ENCODE measurements at regions not wholly inside any gene's neighbourhood (a gene's known extent, or its start where the extent isn't known, plus 50 kb on each side); places are given as distances from the start of the nearest gene placed in this dataset.

DNA sequence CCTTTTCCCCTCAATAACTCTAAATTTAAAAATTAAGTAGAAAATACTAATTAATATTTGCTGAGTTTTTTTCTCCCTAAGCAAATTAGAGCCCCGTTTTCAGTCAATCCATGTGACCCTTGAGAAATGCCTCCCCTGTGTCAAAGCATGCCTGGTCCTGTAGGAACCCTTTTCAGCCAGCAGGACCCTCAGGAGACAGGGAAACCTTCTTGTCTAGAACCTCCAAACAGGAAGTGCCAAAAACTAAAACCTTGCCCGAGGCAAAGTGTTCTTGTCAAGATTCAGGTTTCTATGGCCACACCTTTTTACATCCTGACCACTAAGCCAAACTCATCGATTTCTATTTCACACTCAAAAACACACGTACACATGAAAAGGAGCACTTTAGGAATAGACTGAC is 60.1 kb upstream of the NFE2L3 start:
- Histone ChIP-seq H3K9me3 (no peaks in the 10 kb centered on the region), H3K4me1 (no peaks in the 10 kb centered on the region), H3K27ac (no peak overlapping the region), H3K36me3 (no peaks in the 10 kb centered on the region), H3K4me3 (no peak overlapping the region), H3K27me3 (no peaks in the 10 kb centered on the region)
- intact Hi-C loops (cut with DNase I; ENCODE audit: low total_unique reads) (loop anchor here (1.0 to 10.0 kb wide), 3 partner anchors 103 to 573 kb away; no protein-coding TSS in a partner anchor), in situ Hi-C loops (cut with MboI; ENCODE audit: low sequenced_read_pairs in 4 of 4) (loop anchor here (5.0 to 25.0 kb wide), 4 partner anchors 103 to 570 kb away; no protein-coding TSS in a partner anchor)
- ATAC-seq: no peak
- TF ChIP-seq POLR2A (IDR thresholded peaks at IDR 0.05) (no peak), CTCF (IDR thresholded peaks at IDR 0.05 in 4 of 5, conservative IDR thresholded peaks at IDR 0.05 in 1 of 5) (no peak)
- no peak for DNase-seq

- intact Hi-C loops (cut with DNase I; ENCODE audit: low total_unique reads): loop anchor here (10.0 kb wide), 2 partner anchors 102 to 572 kb away; no protein-coding TSS in a partner anchor
- ATAC-seq: no peak
Measured at GRCh38 chr7:26093023-26093422, 59.0 kb upstream of the NFE2L3 start.

GRCh38 chr7:26096136-26096535 is 55.9 kb upstream of the NFE2L3 start:
- in situ Hi-C loops (cut with MboI; ENCODE audit: low sequenced_read_pairs in 4 of 4): loop anchor here (10.0 to 25.0 kb wide), 3 partner anchors 99 to 566 kb away; no protein-coding TSS in a partner anchor
- Histone ChIP-seq H3K27me3 (no peaks in the 10 kb centered on the region), H3K4me1 (no peaks in the 10 kb centered on the region), H3K27ac (no peak overlapping the region), H3K36me3 (no peaks in the 10 kb centered on the region), H3K9me3 (no peaks in the 10 kb centered on the region), H3K4me3 (no peak overlapping the region)
- DNase-seq: no peak
- ATAC-seq: no peak
- intact Hi-C loops (cut with DNase I; ENCODE audit: low total_unique reads): loop anchor here (10.0 kb wide), 2 partner anchors 99 to 569 kb away; no protein-coding TSS in a partner anchor
- TF ChIP-seq POLR2A (IDR thresholded peaks at IDR 0.05) (no peak), CTCF (IDR thresholded peaks at IDR 0.05 in 4 of 5, conservative IDR thresholded peaks at IDR 0.05 in 1 of 5) (no peak)

More at GRCh38 chr7:26093023-26093422, 59.0 kb upstream of the NFE2L3 start:
- Histone ChIP-seq H3K27ac (no peak overlapping the region), H3K4me3 (no peak overlapping the region), H3K4me1 (no peaks in the 10 kb centered on the region), H3K36me3 (no peaks in the 10 kb centered on the region), H3K27me3 (no peaks in the 10 kb centered on the region), H3K9me3 (no peaks in the 10 kb centered on the region)
- in situ Hi-C loops (cut with MboI; ENCODE audit: low sequenced_read_pairs in 4 of 4): loop anchor here (5.0 to 25.0 kb wide), 4 partner anchors 102 to 569 kb away; no protein-coding TSS in a partner anchor
- TF ChIP-seq CTCF (IDR thresholded peaks at IDR 0.05 in 4 of 5, conservative IDR thresholded peaks at IDR 0.05 in 1 of 5): no peak
- TF ChIP-seq POLR2A (IDR thresholded peaks at IDR 0.05): no peak
- no peak for DNase-seq

GRCh38 chr7:26097837-26098668 is 53.9 kb upstream of the NFE2L3 start:
- Histone ChIP-seq H3K27ac (no peak overlapping the region), H3K36me3 (no peaks in the 10 kb centered on the region), H3K9me3 (no peaks in the 10 kb centered on the region), H3K27me3 (no peaks in the 10 kb centered on the region), H3K4me3 (no peak overlapping the region), H3K4me1 (no peaks in the 10 kb centered on the region)
- ATAC-seq (no peak), DNase-seq (no peak)
- TF ChIP-seq CTCF (IDR thresholded peaks at IDR 0.05 in 4 of 5, conservative IDR thresholded peaks at IDR 0.05 in 1 of 5) (no peak), POLR2A (IDR thresholded peaks at IDR 0.05) (no peak)
- intact Hi-C loops (cut with DNase I; ENCODE audit: low total_unique reads) (loop anchor here (10.0 kb wide), 2 partner anchors 97 to 567 kb away; no protein-coding TSS in a partner anchor), in situ Hi-C loops (cut with MboI; ENCODE audit: low sequenced_read_pairs in 4 of 4) (loop anchor here (10.0 to 25.0 kb wide), 3 partner anchors 97 to 564 kb away; no protein-coding TSS in a partner anchor)

Data from gastrocnemius medialis (tissue), 4 donors.